ENCODE measurements at regions not wholly inside any gene's neighbourhood (a gene's known extent, or its start where the extent isn't known, plus 50 kb on each side); places are given as distances from the start of the nearest gene placed in this dataset.

DNA sequence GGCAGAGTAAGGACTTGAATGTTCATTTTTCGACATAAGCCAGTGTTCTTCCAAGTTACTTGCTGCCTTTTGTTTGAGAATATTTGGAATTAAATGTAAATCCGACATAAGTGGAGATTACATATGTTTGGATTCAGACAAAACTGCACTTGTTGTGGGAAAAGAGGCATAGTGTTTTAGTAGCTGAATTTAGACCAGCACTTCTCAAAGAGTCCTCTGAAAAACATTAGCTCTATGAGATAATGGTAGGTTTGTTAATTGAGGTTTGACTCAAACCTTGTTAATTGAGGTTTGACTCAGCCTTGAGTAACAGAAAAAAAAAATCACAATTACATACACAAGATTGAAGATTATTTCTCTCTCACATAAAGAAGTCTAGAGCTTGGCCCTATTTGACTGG is 132.5 kb downstream of the NSUN3 start:
- TF ChIP-seq, protein P1, sequence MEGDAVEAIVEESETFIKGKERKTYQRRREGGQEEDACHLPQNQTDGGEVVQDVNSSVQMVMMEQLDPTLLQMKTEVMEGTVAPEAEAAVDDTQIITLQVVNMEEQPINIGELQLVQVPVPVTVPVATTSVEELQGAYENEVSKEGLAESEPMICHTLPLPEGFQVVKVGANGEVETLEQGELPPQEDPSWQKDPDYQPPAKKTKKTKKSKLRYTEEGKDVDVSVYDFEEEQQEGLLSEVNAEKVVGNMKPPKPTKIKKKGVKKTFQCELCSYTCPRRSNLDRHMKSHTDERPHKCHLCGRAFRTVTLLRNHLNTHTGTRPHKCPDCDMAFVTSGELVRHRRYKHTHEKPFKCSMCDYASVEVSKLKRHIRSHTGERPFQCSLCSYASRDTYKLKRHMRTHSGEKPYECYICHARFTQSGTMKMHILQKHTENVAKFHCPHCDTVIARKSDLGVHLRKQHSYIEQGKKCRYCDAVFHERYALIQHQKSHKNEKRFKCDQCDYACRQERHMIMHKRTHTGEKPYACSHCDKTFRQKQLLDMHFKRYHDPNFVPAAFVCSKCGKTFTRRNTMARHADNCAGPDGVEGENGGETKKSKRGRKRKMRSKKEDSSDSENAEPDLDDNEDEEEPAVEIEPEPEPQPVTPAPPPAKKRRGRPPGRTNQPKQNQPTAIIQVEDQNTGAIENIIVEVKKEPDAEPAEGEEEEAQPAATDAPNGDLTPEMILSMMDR (tag by site-specific recombination; IDR thresholded peaks at IDR 0.05), result no peak
- no peak for TF ChIP-seq KLF16 (tag by site-specific recombination; IDR thresholded peaks at IDR 0.05)
- no peak for TF ChIP-seq KLF1 (tag by site-specific recombination; IDR thresholded peaks at IDR 0.05)
- TF ChIP-seq, protein P2, sequence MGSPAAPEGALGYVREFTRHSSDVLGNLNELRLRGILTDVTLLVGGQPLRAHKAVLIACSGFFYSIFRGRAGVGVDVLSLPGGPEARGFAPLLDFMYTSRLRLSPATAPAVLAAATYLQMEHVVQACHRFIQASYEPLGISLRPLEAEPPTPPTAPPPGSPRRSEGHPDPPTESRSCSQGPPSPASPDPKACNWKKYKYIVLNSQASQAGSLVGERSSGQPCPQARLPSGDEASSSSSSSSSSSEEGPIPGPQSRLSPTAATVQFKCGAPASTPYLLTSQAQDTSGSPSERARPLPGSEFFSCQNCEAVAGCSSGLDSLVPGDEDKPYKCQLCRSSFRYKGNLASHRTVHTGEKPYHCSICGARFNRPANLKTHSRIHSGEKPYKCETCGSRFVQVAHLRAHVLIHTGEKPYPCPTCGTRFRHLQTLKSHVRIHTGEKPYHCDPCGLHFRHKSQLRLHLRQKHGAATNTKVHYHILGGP (tag by site-specific recombination; IDR thresholded peaks at IDR 0.05), result no peak
- no peak for TF ChIP-seq ZNF792 (tag by site-specific recombination; IDR thresholded peaks at IDR 0.05)
- TF ChIP-seq, protein P3, sequence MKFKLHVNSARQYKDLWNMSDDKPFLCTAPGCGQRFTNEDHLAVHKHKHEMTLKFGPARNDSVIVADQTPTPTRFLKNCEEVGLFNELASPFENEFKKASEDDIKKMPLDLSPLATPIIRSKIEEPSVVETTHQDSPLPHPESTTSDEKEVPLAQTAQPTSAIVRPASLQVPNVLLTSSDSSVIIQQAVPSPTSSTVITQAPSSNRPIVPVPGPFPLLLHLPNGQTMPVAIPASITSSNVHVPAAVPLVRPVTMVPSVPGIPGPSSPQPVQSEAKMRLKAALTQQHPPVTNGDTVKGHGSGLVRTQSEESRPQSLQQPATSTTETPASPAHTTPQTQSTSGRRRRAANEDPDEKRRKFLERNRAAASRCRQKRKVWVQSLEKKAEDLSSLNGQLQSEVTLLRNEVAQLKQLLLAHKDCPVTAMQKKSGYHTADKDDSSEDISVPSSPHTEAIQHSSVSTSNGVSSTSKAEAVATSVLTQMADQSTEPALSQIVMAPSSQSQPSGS (tag by site-specific recombination; IDR thresholded peaks at IDR 0.05; ENCODE audit: low read depth), result no peak
- no peak for TF ChIP-seq ZNF274 (IDR thresholded peaks at IDR 0.05; ENCODE audit: low read length)
- TF ChIP-seq ZNF274 (tag by site-specific recombination; IDR thresholded peaks at IDR 0.05; ENCODE audit: borderline replicate concordance), result no peak
- TF ChIP-seq, protein P4, sequence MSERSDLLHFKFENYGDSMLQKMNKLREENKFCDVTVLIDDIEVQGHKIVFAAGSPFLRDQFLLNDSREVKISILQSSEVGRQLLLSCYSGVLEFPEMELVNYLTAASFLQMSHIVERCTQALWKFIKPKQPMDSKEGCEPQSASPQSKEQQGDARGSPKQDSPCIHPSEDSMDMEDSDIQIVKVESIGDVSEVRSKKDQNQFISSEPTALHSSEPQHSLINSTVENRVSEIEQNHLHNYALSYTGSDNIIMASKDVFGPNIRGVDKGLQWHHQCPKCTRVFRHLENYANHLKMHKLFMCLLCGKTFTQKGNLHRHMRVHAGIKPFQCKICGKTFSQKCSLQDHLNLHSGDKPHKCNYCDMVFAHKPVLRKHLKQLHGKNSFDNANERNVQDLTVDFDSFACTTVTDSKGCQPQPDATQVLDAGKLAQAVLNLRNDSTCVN (tag by site-specific recombination; optimal IDR thresholded peaks at IDR 0.05), result no peak
- TF ChIP-seq ZEB2 (tag by site-specific recombination; IDR thresholded peaks at IDR 0.05), result no peak
- no peak for TF ChIP-seq ZNF548 (tag by site-specific recombination; IDR thresholded peaks at IDR 0.05)

All from HEK293 (cell line).